ENCODE measurements at regions not wholly inside any gene's neighbourhood (a gene's known extent, or its start where the extent isn't known, plus 50 kb on each side); places are given as distances from the start of the nearest gene placed in this dataset.

- DNase-seq = no peak
Measured at GRCh38 chr10:128222332-128222849, 96.2 kb upstream of the MKI67 start.

- no peak for DNase-seq
Measured at GRCh38 chr10:128230401-128230800, 104.2 kb upstream of the MKI67 start.

GRCh38 chr10:128233422-128233821 lies 107.2 kb upstream of the MKI67 start:
- DNase-seq = no peak

- DNase-seq = no peak
Measured at GRCh38 chr10:128237710-128238109, 111.5 kb upstream of the MKI67 start.

GRCh38 chr10:128241023-128241422 lies 114.8 kb upstream of the MKI67 start:
- DNase-seq = no peak

GRCh38 chr10:128242641-128243040 lies 116.4 kb upstream of the MKI67 start:
- no peak for DNase-seq

GRCh38 chr10:128245026-128245425 lies 118.8 kb upstream of the MKI67 start:
- DNase-seq = no peak

- DNase-seq = no peak
Measured at GRCh38 chr10:128247576-128247975, 121.4 kb upstream of the MKI67 start.

- DNase-seq = no peak
Measured at GRCh38 chr10:128254476-128254875, 128.3 kb upstream of the MKI67 start.

GRCh38 chr10:128257428-128257827 lies 131.2 kb upstream of the MKI67 start:
- DNase-seq = no peak

GRCh38 chr10:128258421-128258976 lies 132.3 kb upstream of the MKI67 start:
- DNase-seq = no peak

- peak in 1 of 2 donors; percentile 44 for DNase-seq
Measured at GRCh38 chr10:128263891-128264688, 137.9 kb upstream of the MKI67 start.

GRCh38 chr10:128265596-128265995 lies 139.4 kb upstream of the MKI67 start:
- no peak for DNase-seq

GRCh38 chr10:128267581-128267980 lies 141.4 kb upstream of the MKI67 start:
- no peak for DNase-seq

- DNase-seq = no peak
Measured at GRCh38 chr10:128268015-128268722, 141.9 kb upstream of the MKI67 start.

GRCh38 chr10:128274938-128275337 lies 148.7 kb upstream of the MKI67 start:
- no peak for DNase-seq

- DNase-seq = no peak
Measured at GRCh38 chr10:128275388-128276177, 149.4 kb upstream of the MKI67 start.

- DNase-seq = no peak
Measured at GRCh38 chr10:128277267-128277840, 151.1 kb upstream of the MKI67 start.

- no peak for DNase-seq
Measured at GRCh38 chr10:128278362-128278761, 152.1 kb upstream of the MKI67 start.

- DNase-seq = no peak
Measured at GRCh38 chr10:128280271-128280670, 154.0 kb upstream of the MKI67 start.

- no peak for DNase-seq
Measured at GRCh38 chr10:128281343-128281742, 155.1 kb upstream of the MKI67 start.

- no peak for DNase-seq
Measured at GRCh38 chr10:128281861-128282260, 155.6 kb upstream of the MKI67 start.
